ENCODE measurements at regions not wholly inside any gene's neighbourhood (a gene's known extent, or its start where the extent isn't known, plus 50 kb on each side); places are given as distances from the start of the nearest gene placed in this dataset.

GRCh38 chr15:93848490-93848889 lies 382.9 kb upstream of the MCTP2 start:
- no peak overlapping the region for H3K27ac ChIP-seq (ENCODE audit: low read depth, low read length)
- no peaks in the 10 kb centered on the region for H3K23me2 ChIP-seq (ENCODE audit: low read depth, low read length)
- no peaks in the 10 kb centered on the region for H4K20me1 ChIP-seq (replicated peaks in 1 of 2; ENCODE audit: control insufficient read depth in 1 of 2, insufficient read depth in 2 of 2, low read length in 2 of 2)
- H2BK5ac ChIP-seq (ENCODE audit: low read depth, low read length), result no peak overlapping the region
- no peak overlapping the region for H3K56ac ChIP-seq (replicated peaks; ENCODE audit: insufficient read length, low read depth, low read length)
- no peak overlapping the region for H3K4ac ChIP-seq (replicated peaks; ENCODE audit: insufficient read length, low read depth, low read length)
- no peak overlapping the region for H2BK120ac ChIP-seq (replicated peaks; ENCODE audit: low read depth, low read length)
- H2BK15ac ChIP-seq (ENCODE audit: low read length), result no peak overlapping the region
- no peak overlapping the region for H3K9ac ChIP-seq (replicated peaks in 1 of 4; ENCODE audit: extremely low read depth in 1 of 4, low read depth in 3 of 4, low read length in 3 of 4)
- no peak overlapping the region for H3K4me3 ChIP-seq (ENCODE audit: extremely low read depth in 1 of 4, insufficient read depth in 2 of 4, low read depth in 3 of 4, low read length in 4 of 4)
- WGBS, 2 experiments (ENCODE audit: extremely low coverage in 1 of 2, insufficient coverage in 1 of 2, insufficient read length in 1 of 2, insufficient replicate concordance in 2 of 2, low coverage in 1 of 2, low lambda C conversion rate in 2 of 2, missing lambda C conversion rate in 1 of 2), result 93% methylated on average over 1 of the region's 1 CpG; no CpG with 5 or more reads in 1 of the 2 experiments
- FAIRE-seq, result no peak
- no peaks in the 10 kb centered on the region for H3K9me3 ChIP-seq (ENCODE audit: insufficient read depth in 2 of 2, low read depth in 1 of 2, low read length in 1 of 2)
- no peaks in the 10 kb centered on the region for H3K36me3 ChIP-seq (ENCODE audit: control insufficient read depth in 2 of 4, insufficient read depth in 4 of 4, low read length in 3 of 4)
- H2BK20ac ChIP-seq (ENCODE audit: low read length), result no peak overlapping the region
- no peak overlapping the region for H4K8ac ChIP-seq (ENCODE audit: extremely low read depth, insufficient read depth, low read length)
- no peak overlapping the region for H2BK12ac ChIP-seq (ENCODE audit: low read depth, low read length)
- no peak overlapping the region for H3K4me2 ChIP-seq (ENCODE audit: insufficient read depth in 1 of 2, low read depth in 2 of 2, low read length in 2 of 2)
- POLR2A ChIA-PET (ENCODE audit: partially characterized antibody), result interaction anchor here (0.6 kb wide), 1 partner anchor 9 kb away, joined by 3 read pairs; no protein-coding TSS in a partner anchor
- H2AFZ ChIP-seq (ENCODE audit: low read length), result no peak overlapping the region
- CTCF ChIA-PET (ENCODE audit: partially characterized antibody), result no interaction called here
- no peaks in the 10 kb centered on the region for H3K79me2 ChIP-seq (ENCODE audit: control insufficient read depth in 1 of 2, insufficient read depth in 2 of 2, low read length in 2 of 2)
- no peak overlapping the region for H3K23ac ChIP-seq (ENCODE audit: insufficient read length)
- H4K91ac ChIP-seq (replicated peaks; ENCODE audit: insufficient read length, low read length), result no peak overlapping the region
- H3K4me1 ChIP-seq (replicated peaks in 1 of 4; ENCODE audit: control insufficient read depth in 3 of 4, insufficient read depth in 4 of 4, low read length in 3 of 4), result no peaks in the 10 kb centered on the region
- DNase-seq (ENCODE audit: low read depth in 1 of 2, low spot score in 2 of 2), result no peak
- no peaks in the 10 kb centered on the region for H3K79me1 ChIP-seq (ENCODE audit: low read depth, low read length)
- H3K27me3 ChIP-seq (replicated peaks in 1 of 4; ENCODE audit: control insufficient read depth in 3 of 4, extremely low read depth in 1 of 4, insufficient read depth in 3 of 4, low read length in 3 of 4), result no peaks in the 10 kb centered on the region
- no peak overlapping the region for H3K18ac ChIP-seq (ENCODE audit: extremely low read depth, low read length)
- no peak overlapping the region for H2AK5ac ChIP-seq (ENCODE audit: low read depth, low read length)
- H4K5ac ChIP-seq (ENCODE audit: insufficient read length, low read depth, low read length), result no peak overlapping the region
- no peak overlapping the region for H3K14ac ChIP-seq (ENCODE audit: insufficient read length)
- TF ChIP-seq ATF2 (IDR thresholded peaks at IDR 0.05; ENCODE audit: low read length) (no peak), RXRA (IDR thresholded peaks at IDR 0.05; ENCODE audit: insufficient read depth, low read depth, low read length) (no peak), SUZ12 (IDR thresholded peaks at IDR 0.05; ENCODE audit: low read length) (no peak), BACH1 (IDR thresholded peaks at IDR 0.05; ENCODE audit: low read length) (no peak), SIRT6 (IDR thresholded peaks at IDR 0.05; ENCODE audit: low read length) (no peak), CBX8 (IDR thresholded peaks at IDR 0.05; ENCODE audit: borderline replicate concordance, low read depth, low read length) (no peak), BRCA1 (IDR thresholded peaks at IDR 0.05; ENCODE audit: low read depth, low read length) (no peak)

Measured in H1 (cell line).